DND-41 (cell line): ENCODE measurements at regions not wholly inside any gene's neighbourhood (a gene's known extent, or its start where the extent isn't known, plus 50 kb on each side); places are given as distances from the start of the nearest gene placed in this dataset.

ENCODE experiments used
- EZH2 ChIP-seq: IDR thresholded peaks from 3 replicates; pipeline ENCODE4 v1.6.1; 2012; ENCODE audit warnings: borderline replicate concordance, low read depth, mild to moderate bottlenecking, moderate library complexity, low read length, inconsistent platforms; ENCODE audit not compliant: severe bottlenecking
- TF ChIP-seq, protein P1 (sequence below): IDR thresholded peaks from 2 replicates; pipeline ENCODE4 v1.5.1; 2012; ENCODE audit warnings: borderline replicate concordance, low read length, moderate library complexity, mild to moderate bottlenecking; ENCODE audit not compliant: poor library complexity, severe bottlenecking; ENCODE audit errors: extremely low read depth

DNA sequence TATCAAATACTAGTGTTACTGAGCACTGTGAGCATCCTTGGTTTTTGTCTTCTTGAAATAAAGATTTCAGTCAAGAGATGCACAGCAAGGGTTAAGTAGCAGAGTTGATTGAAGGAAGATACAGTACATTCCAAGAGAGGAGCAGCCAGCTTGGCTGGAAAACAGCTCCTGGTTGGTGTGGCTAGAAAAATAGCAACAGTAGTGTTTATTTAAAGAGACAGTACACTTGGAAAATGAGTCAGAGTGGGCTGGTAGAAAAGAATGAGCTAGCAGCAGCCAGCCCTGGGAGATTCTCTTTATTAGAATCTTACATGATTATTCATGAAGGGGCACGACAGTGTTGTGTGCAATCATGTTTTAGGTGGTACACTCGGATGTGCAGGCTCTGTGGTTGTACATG is 1016.4 kb upstream of the SORCS1 start:
- TF ChIP-seq, protein P1, sequence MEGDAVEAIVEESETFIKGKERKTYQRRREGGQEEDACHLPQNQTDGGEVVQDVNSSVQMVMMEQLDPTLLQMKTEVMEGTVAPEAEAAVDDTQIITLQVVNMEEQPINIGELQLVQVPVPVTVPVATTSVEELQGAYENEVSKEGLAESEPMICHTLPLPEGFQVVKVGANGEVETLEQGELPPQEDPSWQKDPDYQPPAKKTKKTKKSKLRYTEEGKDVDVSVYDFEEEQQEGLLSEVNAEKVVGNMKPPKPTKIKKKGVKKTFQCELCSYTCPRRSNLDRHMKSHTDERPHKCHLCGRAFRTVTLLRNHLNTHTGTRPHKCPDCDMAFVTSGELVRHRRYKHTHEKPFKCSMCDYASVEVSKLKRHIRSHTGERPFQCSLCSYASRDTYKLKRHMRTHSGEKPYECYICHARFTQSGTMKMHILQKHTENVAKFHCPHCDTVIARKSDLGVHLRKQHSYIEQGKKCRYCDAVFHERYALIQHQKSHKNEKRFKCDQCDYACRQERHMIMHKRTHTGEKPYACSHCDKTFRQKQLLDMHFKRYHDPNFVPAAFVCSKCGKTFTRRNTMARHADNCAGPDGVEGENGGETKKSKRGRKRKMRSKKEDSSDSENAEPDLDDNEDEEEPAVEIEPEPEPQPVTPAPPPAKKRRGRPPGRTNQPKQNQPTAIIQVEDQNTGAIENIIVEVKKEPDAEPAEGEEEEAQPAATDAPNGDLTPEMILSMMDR = no peak
- no peak for TF ChIP-seq EZH2
